ENCODE measurements at regions not wholly inside any gene's neighbourhood (a gene's known extent, or its start where the extent isn't known, plus 50 kb on each side); places are given as distances from the start of the nearest gene placed in this dataset.
A peak's percentile ranks its signal among the peaks of the same experiment; 100 is the strongest.
"Not testable (repeated sequence)": the region's sequence is repeated elsewhere in the genome, so short reads cannot be mapped to it uniquely, and the experiment has no call there.

GRCh38 chr14:49946320-49947141, 53.6 kb downstream of the ARF6 start:
- DNase-seq: peak; percentile 54 to 58

GRCh38 chr14:49947506-49947905, 54.6 kb downstream of the ARF6 start:
- no peak for DNase-seq

- no peak for DNase-seq
Observed at GRCh38 chr14:49950275-49951228, 57.7 kb downstream of the ARF6 start.

- no peak for DNase-seq
Observed at GRCh38 chr14:49951229-49951607, 58.3 kb downstream of the ARF6 start.

GRCh38 chr14:49951691-49952345, 58.9 kb downstream of the ARF6 start:
- DNase-seq: no peak

GRCh38 chr14:49953196-49953595, 60.3 kb downstream of the ARF6 start:
- no peak for DNase-seq

GRCh38 chr14:49954171-49954631, 61.3 kb downstream of the ARF6 start:
- DNase-seq: no peak

- no peak for DNase-seq
Observed at GRCh38 chr14:49955024-49955423, 62.1 kb downstream of the ARF6 start.

- DNase-seq: no peak
Observed at GRCh38 chr14:49957089-49957852, 64.4 kb downstream of the ARF6 start.

GRCh38 chr14:49959822-49960408, 67.0 kb downstream of the ARF6 start:
- DNase-seq: no peak

GRCh38 chr14:49960453-49960852, 67.6 kb downstream of the ARF6 start:
- DNase-seq: no peak

GRCh38 chr14:49961270-49962222, 68.7 kb downstream of the ARF6 start:
- no peak for DNase-seq

- peak; percentile 34 to 51 for DNase-seq
Observed at GRCh38 chr14:49962621-49963020, 69.7 kb downstream of the ARF6 start.

- DNase-seq: not testable (repeated sequence)
Observed at GRCh38 chr14:49965068-49965651, 72.3 kb downstream of the ARF6 start.

GRCh38 chr14:49966304-49966809, 73.5 kb downstream of the ARF6 start:
- no peak for DNase-seq

- no peak for DNase-seq
Observed at GRCh38 chr14:49966971-49967630, 74.2 kb downstream of the ARF6 start.

- no peak for DNase-seq
Observed at GRCh38 chr14:49969961-49970360, 77.1 kb downstream of the ARF6 start.

GRCh38 chr14:49970474-49971147, 77.7 kb downstream of the ARF6 start:
- peak in 1 of 2 donors; percentile 26 for DNase-seq

Measured in activated CD4-positive, alpha-beta T cell treated with anti-CD3 and anti-CD28 coated beads for 4 hours (primary cell).